GM18861 (cell line): ENCODE measurements at regions not wholly inside any gene's neighbourhood (a gene's known extent, or its start where the extent isn't known, plus 50 kb on each side); places are given as distances from the start of the nearest gene placed in this dataset.

Experiments used
- ATAC-seq: cut with Tn5 transposase; IDR thresholded peaks from one replicate; pipeline ENCODE4 v1.9.1; 2021; ENCODE audit not compliant: unreplicated experiment

DNA sequence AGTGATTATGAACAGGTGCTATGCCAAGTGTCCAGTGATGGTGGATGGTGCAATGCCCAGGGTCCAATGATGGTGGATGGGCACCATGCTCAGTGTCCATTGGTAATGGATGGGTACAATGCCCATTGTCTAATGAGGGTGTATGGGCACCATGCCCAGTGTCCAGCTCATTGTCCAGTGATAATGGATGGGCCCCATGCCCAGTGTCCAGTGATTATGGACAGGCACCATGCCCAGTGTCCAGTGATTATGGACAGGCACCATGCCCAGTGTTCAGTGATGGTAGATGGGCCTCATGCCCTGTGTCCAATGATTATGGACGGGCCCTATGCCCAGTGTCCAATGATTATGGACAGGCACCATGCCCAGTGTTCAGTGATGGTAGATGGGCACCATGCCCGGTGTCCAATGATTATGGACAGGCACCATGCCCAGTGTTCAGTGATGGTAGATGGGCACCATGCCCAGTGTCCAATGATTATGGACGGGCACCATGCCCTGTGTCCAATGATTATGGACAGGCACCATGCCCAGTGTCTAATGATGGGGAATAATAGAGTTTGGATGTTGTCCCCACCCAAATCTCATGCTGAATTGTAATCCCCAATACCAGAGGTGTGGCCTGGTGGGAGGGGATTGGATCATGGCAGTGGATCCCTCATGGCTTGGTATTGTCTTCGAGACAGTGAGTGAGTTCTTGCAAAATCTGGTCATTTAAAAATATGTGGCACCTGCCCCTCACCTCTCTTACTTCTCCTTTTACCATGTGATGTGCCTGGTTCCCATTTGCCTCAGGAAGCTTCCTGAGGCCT, 87.8 kb downstream of the ANKRD10 start:
- no peak for ATAC-seq
